GM19023 (cell line): ENCODE measurements at regions not wholly inside any gene's neighbourhood (a gene's known extent, or its start where the extent isn't known, plus 50 kb on each side); places are given as distances from the start of the nearest gene placed in this dataset.
"Not testable (repeated sequence)": the region's sequence is repeated elsewhere in the genome, so short reads cannot be mapped to it uniquely, and the experiment has no call there.

ENCODE experiments used
- ATAC-seq: cut with Tn5 transposase; IDR thresholded peaks from one replicate; pipeline ENCODE4 v1.9.1; 2021; ENCODE audit warnings: mild to moderate bottlenecking, moderate library complexity; ENCODE audit not compliant: unreplicated experiment

DNA sequence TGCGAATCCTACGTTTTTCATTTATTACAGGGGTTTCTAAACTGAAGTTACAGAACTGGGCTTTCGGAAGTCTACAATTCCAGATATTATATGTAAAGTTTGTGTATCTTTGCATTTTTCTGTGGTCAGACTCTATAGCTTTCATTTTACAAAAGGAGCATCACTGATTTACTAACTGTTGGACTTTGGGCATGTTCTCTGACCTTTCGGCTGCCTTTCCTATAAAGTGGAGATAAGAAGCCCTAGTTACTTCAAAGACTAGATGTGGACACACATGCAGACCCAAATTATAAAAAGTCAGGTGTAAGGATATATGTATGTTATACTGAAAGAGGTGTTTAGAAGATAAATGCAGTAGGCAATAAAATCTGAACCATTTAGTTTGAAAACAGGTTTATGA, 126.6 kb upstream of the PRKCQ start:
- no peak for ATAC-seq

DNA sequence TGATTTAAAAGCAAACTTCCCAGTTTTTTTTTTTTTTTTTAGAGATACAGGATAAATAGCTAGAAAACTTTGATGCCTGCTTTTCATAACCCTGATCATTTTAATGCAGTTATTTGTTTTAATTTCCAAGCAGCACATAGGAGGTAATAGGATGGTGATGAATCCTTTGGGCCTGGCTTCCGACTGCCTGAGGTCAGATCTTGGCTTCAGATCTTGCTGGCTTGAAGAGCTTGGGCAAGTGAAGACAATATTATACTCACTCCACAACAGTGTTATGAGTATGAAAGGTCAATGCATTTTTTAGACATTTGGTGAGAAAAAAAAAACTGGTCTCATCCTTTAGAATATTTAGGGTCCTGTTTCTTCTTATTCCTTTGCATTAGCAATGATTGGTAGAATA, 124.8 kb upstream of the PRKCQ start:
- no peak for ATAC-seq

GRCh38 chr10:6702833-6703232, 122.8 kb upstream of the PRKCQ start:
- ATAC-seq = not testable (repeated sequence)

GRCh38 chr10:6702030-6702429, 122.0 kb upstream of the PRKCQ start:
- ATAC-seq = no peak

DNA sequence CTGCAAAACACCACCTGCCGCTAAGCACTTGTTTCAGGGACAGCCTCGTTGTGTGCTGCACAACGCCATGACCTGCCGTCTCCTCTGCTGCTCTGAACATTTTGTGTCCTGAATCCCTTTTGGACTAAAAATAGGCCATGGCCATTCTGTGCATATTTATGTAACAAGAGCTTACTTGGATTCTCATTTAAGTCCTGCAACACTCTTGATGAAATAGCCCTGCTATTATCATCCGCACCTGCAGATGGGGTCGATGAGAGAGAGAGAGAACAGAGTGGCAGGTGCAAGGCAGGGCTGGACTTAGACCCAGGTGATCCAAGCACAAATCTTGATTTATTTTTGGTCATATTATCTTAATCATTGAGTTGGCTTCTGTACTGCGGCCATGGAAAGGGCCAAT, 121.2 kb upstream of the PRKCQ start:
- ATAC-seq = no peak

DNA sequence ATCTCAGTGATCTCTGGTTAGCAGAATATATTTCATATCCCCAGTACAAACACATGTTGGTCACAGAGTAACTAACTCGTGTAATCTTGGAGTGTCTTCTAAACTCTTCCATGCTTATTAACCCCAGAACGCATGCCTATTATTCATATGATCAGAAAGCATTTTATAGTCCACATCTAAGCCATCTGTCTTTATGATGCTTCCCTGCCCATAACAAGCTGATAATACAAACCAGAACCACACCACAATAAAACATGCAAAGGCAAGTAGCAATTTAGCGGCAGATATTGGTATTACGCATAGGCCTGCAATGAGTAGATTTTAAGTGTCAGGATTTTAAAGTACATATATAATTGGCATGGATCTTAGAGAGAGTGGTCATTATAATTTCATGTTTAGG, 120.0 kb upstream of the PRKCQ start:
- ATAC-seq = no peak

DNA sequence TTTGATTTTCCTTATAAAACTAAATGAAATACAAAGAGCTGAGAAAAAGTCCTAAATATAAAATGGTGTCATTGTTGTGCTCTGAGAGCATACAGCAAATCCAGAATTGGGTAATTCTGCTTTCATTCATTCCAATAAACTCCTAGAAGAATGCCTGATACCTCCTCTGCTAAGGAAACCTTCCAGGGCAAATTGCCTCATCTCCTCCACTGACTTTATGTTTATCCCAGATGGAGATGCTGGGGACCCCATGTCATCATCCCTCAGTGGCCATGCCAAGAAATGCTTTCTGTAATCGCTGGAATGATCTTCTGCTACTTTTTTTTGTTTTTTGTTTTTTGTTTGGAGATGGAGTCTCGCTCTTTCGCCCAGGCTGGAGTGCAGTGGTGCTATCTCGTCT, 119.3 kb upstream of the PRKCQ start:
- no peak for ATAC-seq

DNA sequence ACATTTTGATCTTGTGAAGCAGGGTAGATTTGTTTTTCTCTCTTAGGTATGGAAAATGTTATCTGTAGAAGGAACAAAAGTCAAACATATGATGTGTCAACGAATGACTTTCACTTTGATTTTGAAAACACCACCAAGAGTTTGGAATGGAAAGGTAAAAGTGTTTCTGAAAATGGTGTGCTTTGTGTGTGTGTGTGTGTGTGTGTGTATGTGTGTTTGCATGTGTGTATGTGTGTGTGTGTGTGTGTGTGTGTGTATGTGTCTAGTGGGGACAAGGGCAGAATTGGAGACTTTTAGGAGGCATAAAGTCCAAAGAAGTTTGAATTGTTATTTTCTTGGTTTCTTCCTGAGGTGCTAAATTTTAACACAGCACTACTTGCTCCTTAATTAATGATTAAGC, 115.4 kb upstream of the PRKCQ start:
- no peak for ATAC-seq

DNA sequence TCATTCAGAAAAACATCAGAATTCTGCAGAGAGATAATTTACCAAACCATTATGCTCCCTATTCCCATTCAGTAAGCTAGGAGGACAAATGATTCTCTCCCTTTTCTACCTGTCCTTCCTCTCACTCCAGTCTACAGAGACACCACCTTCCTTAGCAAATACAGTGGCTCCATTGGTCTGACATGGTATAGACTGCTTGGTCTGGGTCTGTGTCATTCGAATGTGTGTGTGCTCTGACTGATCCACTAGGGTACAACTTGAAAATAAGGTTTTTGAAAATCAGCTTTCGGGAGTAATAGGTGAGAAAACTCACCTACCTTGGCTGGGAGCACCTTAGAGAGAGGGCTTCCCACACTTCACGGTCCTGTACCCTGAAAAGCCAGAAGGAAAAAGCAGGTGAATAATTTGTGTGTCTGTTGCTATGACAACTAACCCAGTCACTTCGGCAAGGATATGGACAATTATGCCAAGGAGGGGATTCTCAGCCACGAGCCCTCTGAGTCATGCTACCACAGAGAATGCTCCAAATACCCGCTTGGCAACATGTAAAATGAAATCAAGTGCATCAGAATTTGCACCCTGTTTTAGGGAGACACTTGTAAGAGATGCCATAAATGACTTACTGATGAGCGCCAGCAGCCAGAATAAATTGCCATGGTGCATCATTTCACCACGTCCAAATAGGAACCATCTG, 114.5 kb upstream of the PRKCQ start:
- ATAC-seq = no peak

DNA sequence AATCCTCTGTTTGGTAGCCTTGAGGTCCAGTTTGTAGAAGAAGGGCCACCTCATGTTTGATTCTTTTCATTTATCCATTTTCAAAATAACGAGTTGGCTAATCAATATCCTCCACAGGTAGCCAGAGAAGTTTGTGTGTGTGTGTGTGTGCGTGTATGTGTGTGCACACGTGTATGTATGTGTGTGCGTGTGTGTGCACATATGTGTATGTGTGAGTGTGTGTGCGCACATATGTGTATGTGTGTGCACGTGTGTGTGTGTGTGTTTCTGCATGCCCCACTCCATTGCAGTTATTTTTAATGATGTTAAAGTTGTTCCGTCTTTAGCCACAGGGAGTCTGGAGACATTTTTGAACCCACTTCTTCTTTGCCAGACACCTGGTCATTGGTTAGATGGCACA, 112.8 kb upstream of the PRKCQ start:
- no peak for ATAC-seq

GRCh38 chr10:6692103-6692502, 112.0 kb upstream of the PRKCQ start:
- ATAC-seq = no peak

DNA sequence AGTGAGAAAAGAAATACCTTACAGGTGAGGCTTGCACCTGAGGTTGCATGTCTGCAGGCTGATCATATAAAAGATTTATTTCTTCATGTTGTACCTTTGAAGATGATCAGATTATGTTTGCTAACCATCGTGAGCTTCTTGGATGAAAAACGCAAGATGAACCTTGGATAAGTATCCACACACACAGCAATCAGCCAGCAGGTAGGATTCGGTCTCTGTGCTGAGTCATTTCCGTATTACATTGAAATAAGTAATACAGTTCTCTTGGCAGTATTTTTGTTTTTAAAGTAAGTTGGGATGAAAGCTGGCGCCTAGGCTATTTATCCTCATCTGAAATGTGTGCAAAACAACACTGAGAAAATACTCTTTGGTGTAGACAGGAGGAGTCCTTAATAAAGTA, 109.0 kb upstream of the PRKCQ start:
- no peak for ATAC-seq

GRCh38 chr10:6680735-6681134, 100.7 kb upstream of the PRKCQ start:
- ATAC-seq = no peak

GRCh38 chr10:6678956-6679355, 98.9 kb upstream of the PRKCQ start:
- ATAC-seq = no peak

GRCh38 chr10:6678211-6678803, 98.2 kb upstream of the PRKCQ start:
- no peak for ATAC-seq

DNA sequence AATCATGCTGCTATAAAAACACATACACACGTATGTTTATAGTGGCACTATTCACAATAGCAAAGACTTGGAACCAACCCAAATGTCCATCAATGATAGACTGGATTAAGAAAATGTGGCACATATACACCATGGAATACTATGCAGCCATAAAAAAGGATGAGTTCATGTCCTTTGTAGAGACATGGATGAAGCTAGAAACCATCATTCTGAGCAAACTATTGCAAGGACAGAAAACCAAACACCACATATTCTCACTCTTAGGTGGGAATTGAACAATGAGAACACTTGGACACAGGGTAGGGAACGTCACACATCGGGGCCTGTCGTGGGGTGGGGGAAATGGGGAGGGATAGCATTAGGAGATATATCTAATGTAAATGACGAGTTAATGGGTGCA, 97.1 kb upstream of the PRKCQ start:
- not testable (repeated sequence) for ATAC-seq

DNA sequence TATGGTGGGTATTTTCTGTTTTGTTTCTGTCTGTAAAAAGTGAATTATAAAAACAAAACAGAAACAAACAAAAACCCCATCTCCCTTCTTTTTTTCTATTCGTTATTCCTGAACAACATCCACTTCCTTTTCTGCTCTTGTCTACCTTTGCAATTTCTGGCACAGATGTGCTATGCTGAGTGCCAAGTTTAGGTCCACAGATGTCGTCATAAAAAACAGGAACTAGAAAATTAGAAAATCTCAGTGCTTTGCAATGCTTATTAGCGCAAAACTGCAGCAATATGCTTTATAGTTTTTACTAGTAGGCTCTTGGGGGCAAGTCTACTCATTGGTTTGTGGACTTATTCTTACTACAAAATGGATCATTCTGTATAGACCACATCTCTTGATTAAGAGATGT, 94.2 kb upstream of the PRKCQ start:
- no peak for ATAC-seq

DNA sequence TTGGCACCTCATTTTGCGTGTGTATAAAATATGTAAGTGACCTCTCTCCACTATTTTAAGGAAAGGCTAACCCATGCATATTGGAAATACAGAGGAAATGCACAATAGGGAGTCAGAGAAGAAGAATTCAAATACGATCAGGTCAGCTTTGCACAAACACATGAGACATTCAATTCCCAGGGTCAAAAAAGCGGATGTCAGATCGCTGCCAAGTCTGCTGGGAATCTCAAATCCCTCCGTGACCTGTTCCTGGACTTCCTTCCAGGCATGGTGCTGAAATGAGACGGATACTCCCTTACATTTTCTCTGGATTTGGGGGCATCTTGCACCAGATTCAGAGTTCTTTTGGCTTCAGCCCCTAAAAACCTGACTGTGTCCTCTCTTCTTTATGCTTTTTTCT, 91.9 kb upstream of the PRKCQ start:
- ATAC-seq = no peak

GRCh38 chr10:6669269-6669859, 89.3 kb upstream of the PRKCQ start:
- ATAC-seq = no peak

GRCh38 chr10:6667679-6668270, 87.7 kb upstream of the PRKCQ start:
- no peak for ATAC-seq

DNA sequence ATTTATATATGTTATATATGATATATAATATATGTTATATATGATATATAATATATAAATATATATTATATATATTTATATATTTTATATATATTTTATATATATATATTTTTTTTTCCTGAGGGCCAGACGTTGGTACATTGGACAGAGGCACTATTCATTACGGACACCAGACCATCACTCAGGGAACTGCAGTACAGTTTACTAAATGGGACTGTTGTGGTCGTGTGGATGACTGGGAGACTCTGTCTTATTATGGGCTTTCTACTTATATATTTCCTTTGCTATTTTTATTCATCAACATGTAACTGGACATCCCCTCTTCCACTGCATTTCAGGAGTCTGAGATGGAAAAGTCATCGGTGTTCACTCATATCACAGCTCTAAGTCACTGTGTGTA, 87.1 kb upstream of the PRKCQ start:
- ATAC-seq = no peak

DNA sequence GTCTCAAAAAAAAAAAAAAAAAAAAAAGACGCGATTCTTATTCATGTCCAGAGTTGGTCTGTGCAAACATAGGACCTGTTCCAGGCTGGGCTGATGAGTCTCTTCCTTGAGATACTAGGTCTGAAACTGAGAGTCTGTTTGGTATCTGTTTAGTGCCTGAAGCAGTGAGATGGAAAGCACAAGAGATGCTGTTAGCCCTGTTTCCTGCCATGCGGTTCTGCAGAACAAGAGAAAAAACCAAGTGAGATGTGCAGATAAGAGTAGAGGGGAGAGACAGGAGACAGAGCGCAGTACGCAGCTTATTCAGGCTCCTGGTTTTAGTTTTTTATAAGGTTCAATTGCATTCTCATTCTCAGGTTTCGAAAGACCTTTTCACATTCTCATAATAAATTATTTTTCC, 85.8 kb upstream of the PRKCQ start:
- no peak for ATAC-seq
